GM19324 (cell line): ENCODE measurements at regions not wholly inside any gene's neighbourhood (a gene's known extent, or its start where the extent isn't known, plus 50 kb on each side); places are given as distances from the start of the nearest gene placed in this dataset.

ENCODE experiments used
- ATAC-seq: cut with Tn5 transposase; IDR thresholded peaks from one replicate; pipeline ENCODE4 v1.9.1; 2021; ENCODE audit warnings: mild to moderate bottlenecking, moderate library complexity; ENCODE audit not compliant: unreplicated experiment, low FRiP score

GRCh38 chr10:78491812-78492211 lies 458.1 kb downstream of the RPS24 start:
- ATAC-seq = no peak

- ATAC-seq = no peak
Observed at GRCh38 chr10:78492424-78492823, 458.8 kb downstream of the RPS24 start.

DNA sequence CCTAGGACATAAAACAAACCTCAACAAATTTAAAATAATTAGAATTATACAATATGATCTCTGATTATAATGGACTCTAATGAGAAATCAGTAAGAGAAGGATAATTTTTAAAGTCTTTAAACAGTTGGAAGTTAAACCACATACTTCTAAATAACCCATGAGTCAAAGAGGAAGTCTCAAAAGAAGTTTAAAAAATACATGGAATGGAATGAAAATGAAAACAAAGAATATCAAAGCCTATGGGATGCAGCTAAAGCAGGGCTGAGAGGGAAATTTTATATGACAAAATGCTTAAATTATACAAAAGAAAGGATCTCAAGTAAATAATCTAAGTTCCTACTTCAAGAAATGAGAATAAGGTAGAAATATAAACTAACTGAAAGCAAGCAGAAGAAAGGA lies 460.5 kb downstream of the RPS24 start:
- no peak for ATAC-seq

DNA sequence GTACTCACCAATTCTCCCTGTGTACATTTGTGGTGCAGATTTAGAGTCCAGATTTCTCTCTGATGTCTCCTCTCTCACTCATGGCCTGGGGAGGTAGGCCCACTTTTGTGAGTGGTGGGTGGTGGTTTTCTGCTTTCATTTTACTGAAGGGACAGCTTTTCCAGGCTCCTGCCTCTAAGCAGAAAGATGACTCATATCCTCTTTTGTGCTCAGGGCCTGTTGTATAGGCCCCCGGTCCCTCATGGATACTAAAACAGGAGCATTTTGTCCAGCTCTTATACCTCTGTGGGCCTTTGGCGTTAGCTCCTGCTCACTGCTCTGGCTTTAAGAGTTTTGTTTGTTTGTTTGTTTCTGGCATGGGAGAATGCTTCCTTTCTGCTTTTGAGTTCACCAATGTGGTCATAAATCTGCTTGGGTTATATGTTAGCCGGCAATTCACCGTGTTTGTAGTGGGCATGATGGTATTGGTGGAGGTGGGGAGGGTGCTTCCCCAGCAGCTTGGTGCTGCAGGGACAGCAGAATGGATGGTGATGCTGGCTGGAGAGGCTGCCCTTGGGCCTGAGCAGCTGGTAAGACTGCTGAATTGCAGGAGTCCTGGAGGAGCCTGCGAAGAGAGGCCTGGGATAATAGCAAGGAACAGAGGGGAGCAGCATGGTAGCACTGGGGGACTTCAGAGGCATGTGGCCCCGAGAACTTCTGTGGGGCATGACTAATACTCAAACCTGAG lies 468.7 kb downstream of the RPS24 start:
- ATAC-seq = no peak

DNA sequence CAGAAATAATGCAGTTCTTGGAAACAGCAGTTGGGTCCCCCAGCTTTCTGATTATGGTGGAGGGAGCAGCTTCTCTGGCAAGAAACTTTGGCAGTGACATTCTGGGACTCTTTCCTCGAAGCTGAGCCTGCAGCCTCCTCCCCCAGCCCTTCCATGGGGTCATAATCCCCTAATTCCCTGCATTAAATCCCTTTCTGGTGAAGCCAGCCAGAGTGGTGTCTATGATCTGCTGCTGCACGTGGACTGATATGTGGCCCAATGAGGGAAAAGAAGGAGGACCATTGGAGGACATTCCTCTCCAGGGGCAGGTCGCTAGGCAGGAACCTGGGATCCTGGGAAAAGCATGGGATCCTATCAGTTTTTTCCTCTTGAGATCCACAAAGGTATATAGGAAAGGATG lies 470.5 kb downstream of the RPS24 start:
- no peak for ATAC-seq

DNA sequence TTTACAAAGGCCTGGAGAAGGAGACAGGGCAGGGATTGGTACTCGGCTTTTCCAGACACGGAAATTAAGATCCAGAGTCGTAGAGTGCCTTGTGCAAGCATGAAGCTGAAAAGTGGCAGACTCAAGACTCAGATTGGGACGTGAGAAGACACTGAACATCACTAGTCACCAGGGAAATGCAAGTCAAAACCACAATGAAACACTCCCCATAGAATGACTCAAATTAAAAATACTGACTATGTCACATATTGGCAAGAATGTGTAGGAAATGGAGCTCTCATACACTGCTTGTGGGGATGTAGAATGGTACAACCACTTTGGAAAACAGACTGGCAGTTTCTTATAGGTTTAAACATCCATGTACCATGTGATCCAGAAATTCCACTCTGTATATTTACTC lies 472.0 kb downstream of the RPS24 start:
- no peak for ATAC-seq

DNA sequence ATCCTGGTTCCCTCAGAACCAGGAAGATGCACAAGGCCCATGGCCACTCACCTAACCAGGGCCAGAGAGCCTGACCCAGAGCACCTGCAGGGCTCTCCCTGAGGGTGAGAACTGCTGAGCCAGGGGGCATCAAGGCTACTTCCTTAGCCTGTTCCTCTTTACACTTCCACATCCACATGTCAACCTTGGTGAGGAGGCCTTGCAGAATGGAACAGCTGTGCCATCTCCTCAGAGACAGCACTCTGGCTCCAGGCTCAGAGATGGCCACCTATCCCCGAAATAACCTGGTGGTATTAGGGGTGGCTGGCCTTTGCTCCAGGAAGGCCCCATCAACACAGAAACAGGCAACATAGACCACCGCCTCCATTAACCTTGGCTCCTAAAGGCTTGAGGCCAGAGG lies 473.0 kb downstream of the RPS24 start:
- no peak for ATAC-seq

GRCh38 chr10:78507510-78508160 lies 474.0 kb downstream of the RPS24 start:
- ATAC-seq = no peak

DNA sequence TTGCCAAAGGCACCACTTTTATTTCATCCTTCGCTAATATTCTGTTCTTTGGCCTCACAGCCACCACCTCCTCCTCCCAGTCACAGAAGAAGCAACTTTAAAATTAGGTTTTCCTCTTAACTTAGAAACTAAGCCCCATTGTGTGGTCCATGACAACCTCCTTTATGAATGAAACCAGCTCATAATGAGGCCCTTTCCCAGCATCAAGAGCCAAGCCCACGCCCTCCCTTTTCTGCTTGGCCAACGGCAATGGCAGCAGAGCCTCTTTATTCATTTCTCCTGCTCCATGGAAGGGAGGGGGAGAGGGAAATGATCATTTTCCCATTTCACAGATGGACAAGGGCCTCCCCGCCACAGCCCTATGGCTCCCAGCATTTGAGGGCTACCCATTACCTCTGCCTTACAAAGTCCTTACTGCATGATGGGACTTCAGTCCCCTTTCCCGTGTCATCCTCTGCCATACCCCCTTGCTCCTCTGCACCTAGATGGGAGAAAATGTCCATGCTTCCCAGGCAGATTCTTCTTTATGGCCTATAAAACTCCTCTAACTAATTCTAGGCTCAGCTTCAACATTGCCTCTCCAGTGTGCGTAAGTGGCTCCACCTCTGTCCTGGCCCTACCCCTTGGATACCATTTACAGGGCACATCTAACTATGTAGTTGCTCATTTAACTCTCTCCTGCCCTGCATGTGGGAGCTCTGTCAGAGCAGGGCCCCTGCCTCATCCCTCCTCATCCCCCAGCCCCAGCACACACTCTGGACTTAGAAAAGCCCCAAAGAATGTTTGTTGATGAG lies 475.5 kb downstream of the RPS24 start:
- ATAC-seq = no peak

- ATAC-seq = no peak
Observed at GRCh38 chr10:78510566-78511323, 477.1 kb downstream of the RPS24 start.

DNA sequence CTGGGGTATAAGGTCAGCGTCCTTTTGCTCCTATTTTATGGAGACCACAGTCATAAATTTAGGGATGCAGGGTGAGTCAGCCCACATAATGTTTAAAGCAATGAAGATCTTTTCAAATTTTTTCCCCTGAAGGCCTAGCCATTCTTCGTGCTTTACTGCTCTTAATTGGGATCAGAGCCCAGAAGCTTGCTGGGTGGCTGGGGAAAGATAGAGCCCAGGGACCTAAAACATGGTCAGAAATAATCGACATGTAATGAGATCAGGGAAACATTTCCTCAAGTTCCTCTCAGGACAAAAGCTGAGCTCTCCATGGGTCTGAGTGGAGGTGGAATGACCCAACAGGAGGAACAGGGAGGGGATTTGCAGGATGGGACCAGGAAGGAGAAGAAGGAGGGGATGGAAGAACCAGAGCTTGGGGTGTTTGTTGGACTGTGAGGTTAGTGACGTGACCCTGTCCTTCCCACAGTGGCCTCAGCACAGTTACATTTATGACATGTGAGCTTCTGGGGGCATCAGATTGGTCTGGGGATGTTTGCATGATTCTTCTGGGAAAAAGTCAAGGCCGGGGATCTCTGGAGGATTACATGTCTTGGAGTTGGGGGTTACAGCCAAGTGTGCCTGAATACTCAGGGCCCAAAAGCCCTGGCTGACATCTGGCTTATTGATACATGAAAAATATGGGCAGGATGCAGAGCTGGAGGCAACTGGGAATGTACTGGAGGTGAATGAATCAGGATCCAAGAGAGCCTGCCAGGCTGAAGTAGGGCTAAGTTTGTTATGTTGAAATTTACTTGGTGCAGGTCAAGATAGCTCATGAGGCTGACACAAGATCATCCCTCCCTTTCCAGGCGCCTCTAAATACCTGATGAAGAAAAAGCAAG lies 477.9 kb downstream of the RPS24 start:
- no peak for ATAC-seq

GRCh38 chr10:78512205-78512550 lies 478.5 kb downstream of the RPS24 start:
- no peak for ATAC-seq

- no peak for ATAC-seq
Observed at GRCh38 chr10:78513330-78513729, 479.7 kb downstream of the RPS24 start.

GRCh38 chr10:78513986-78514385 lies 480.3 kb downstream of the RPS24 start:
- ATAC-seq = no peak

DNA sequence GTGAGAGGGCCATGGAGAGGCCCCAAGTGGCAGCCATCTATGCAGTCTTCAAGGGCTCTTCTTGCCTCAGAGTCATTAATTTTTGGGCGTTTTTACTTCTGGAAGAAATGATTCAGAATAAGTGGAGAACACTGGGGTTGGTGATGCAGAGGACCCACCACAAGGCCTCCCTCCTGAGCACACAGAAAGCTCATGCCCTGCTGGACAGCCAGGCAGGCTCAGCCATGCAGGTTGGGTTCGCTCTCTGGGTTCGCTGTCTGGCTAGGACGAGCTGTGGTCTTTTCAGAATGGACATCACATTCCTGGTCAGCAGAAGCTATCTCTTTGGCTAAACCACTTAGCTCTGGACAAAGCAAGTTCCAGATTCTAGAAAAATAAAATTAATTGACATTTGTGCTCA lies 480.8 kb downstream of the RPS24 start:
- no peak for ATAC-seq

- ATAC-seq = no peak
Observed at GRCh38 chr10:78515038-78515872, 481.6 kb downstream of the RPS24 start.

DNA sequence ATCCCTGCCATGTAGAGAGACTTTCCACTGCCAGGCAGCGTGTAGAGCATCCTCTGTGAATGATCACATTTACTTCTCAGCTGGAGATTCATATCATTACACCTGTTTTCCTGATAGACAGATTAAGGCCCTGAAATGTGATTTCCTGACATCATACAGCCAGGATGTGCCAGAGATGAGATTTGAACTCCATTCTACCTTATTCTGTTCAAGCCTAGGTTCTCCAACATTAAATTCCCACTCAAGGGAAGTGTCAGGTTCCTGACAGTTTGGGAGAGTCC lies 482.1 kb downstream of the RPS24 start:
- ATAC-seq = no peak

DNA sequence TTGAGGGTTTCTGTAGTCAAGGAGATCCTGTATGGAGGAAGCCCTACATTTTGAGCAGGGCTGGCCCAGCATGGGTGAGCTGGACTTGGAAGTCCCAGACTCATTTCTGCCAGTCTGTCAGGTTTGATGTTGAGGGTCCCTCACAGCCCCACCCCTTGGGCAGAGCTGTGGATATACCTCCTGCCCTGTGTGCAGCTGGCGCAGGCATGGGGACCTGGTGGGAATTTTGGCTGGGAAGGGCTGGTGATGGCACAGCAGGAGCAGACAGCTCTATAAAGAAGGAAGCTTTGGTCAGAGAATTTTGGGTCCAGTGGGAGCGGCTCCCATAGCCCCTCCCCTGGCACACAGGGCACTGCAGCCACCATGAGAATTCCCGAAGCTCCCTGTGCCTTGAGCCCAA lies 482.6 kb downstream of the RPS24 start:
- no peak for ATAC-seq

GRCh38 chr10:78516756-78517155 lies 483.1 kb downstream of the RPS24 start:
- ATAC-seq = no peak
